Transverse colon (tissue), 4 donors: ENCODE measurements at regions not wholly inside any gene's neighbourhood (a gene's known extent, or its start where the extent isn't known, plus 50 kb on each side); places are given as distances from the start of the nearest gene placed in this dataset.

Experiments used
- DNase-seq: peaks from one replicate; pipeline ENCODE4 v3.0.0-alpha.2; 2019
- H3K27ac ChIP-seq, 4 donors: fragments of 200-600 bp; sonication (generic); 2 replicates each; pipeline ENCODE4 v1.5.1; 2016 to 2018; ENCODE audit warnings: inconsistent platforms in 4 of 4
- H3K27me3 ChIP-seq: fragments of 200-600 bp; sonication (generic); 2 replicates; pipeline ENCODE4 v1.5.1; 2017; ENCODE audit warnings: inconsistent platforms
- H3K36me3 ChIP-seq, 4 donors: fragments of 200-600 bp; sonication (generic); 2 replicates each; pipeline ENCODE4 v1.5.1; 2017 to 2019; ENCODE audit warnings: inconsistent platforms in 4 of 4
- H3K4me1 ChIP-seq, 4 donors: fragments of 200-600 bp; sonication (generic); 2 replicates each; pipeline ENCODE4 v1.5.1; 2017 to 2020; ENCODE audit warnings: inconsistent platforms in 4 of 4
- H3K4me3 ChIP-seq, 4 donors: fragments of 200-600 bp; sonication (generic); 1 replicate in 1 of 4; 2 replicates in 3 of 4; pipeline versions ENCODE4 v1.5.1 to v1.6.1; 2017 to 2019; ENCODE audit warnings: inconsistent platforms in 4 of 4
- H3K9me3 ChIP-seq, 2 donors: fragments of 200-600 bp; sonication (generic); 2 replicates each; pipeline ENCODE4 v1.5.1; 2017 to 2019; ENCODE audit warnings: inconsistent platforms in 2 of 2
- EP300 ChIP-seq: sonication (generic); formaldehyde crosslinking; IDR thresholded peaks from one replicate; pipeline ENCODE4 v1.6.1; 2017; ENCODE audit warnings: antibody characterized with exemption, low read depth
- POLR2A ChIP-seq: fragments of 450-650 bp; IDR thresholded peaks from one replicate; pipeline ENCODE4 v1.6.1; 2016; ENCODE audit warnings: antibody characterized with exemption, mild to moderate bottlenecking, moderate library complexity
- POLR2AphosphoS5 ChIP-seq, 3 donors: sonication (generic); formaldehyde crosslinking; IDR thresholded peaks; one replicate each; pipeline ENCODE4 v1.6.1; 2016; ENCODE audit warnings: antibody characterized with exemption in 3 of 3
- WGBS, 2 donors: methylation state at CpG; one replicate each; pipeline ENCODE4 v1.1.5; 2018; ENCODE audit warnings: low coverage in 1 of 2; 5-methylcytosine and 5-hydroxymethylcytosine counted together
- in situ Hi-C, 4 donors: fragments of 200-750 bp; cut with MboI; loops; one replicate each; pipeline versions ENCODE4 v1.15.0 to v1.15.1; 2017; ENCODE audit warnings: low sequenced_read_pairs in 3 of 4, low pct_ligation_motif_present in 1 of 4, low pct_unique_long_range_greater_than_20kb in 1 of 4
- intact Hi-C: fragments of 100-400 bp; cut with DNase I; formaldehyde crosslinking; loops from one replicate; pipeline ENCODE4 v1.15.1; 2023; ENCODE audit warnings: low total_unique reads
- TF ChIP-seq, protein P1 (sequence below), 5 experiments: fragments of 200-600 bp in 3 of 5; fragments of 450-650 bp in 2 of 5; sonication (generic) in 3 of 5; IDR thresholded peaks; 1 replicate in 2 of 5; 2 replicates in 3 of 5; pipeline ENCODE4 v1.5.1; 2016 to 2017; ENCODE audit warnings: antibody characterized with exemption in 5 of 5, inconsistent platforms in 3 of 5, mild to moderate bottlenecking in 2 of 5, moderate library complexity in 1 of 5

- H3K4me3 ChIP-seq, result no peak overlapping the region
- no peaks in the 10 kb centered on the region for H3K27me3 ChIP-seq
- H3K9me3 ChIP-seq, result no peaks in the 10 kb centered on the region
- TF ChIP-seq POLR2AphosphoS5 (IDR thresholded peaks at IDR 0.05) (no peak), POLR2A (no peak)
- DNase-seq, result no peak
- H3K27ac ChIP-seq, result no peak overlapping the region
- 90 to 91% methylated on average over 2 of the region's 2 CpGs for WGBS, 2 donors
- intact Hi-C loops, result no loop called here
- no peaks in the 10 kb centered on the region for H3K4me1 ChIP-seq
- in situ Hi-C loops, result no loop called here
- H3K36me3 ChIP-seq, result no peaks in the 10 kb centered on the region
Measured at GRCh38 chr13:77397636-77398035, 70.7 kb upstream of the MYCBP2 start.

DNA sequence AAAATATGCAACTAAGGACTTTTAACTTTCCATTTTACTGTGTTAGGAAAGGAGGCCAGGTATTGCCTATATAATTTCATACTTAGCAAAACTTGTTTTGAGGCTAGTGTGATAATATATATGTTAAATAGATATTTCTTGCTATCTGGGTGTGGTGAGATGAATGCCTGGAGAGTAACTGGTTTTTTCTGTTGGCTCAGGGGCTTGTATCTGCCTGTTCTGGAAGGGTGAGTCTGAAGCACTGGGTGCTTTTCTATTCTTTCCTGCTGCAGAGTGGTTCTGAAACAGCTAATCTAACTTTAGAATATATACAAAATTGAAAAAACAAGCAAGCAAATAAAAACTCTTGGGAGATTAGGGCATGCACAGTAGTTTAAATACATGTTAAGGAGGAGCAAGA is 64.6 kb upstream of the MYCBP2 start:
- no peaks in the 10 kb centered on the region for H3K4me1 ChIP-seq
- H3K4me3 ChIP-seq, result no peak overlapping the region
- in situ Hi-C loops (no loop called here), intact Hi-C loops (no loop called here)
- H3K27ac ChIP-seq, result no peak overlapping the region
- no peaks in the 10 kb centered on the region for H3K9me3 ChIP-seq
- no peak for TF ChIP-seq POLR2AphosphoS5 (IDR thresholded peaks at IDR 0.05)
- no peak for TF ChIP-seq POLR2A
- no peak for TF ChIP-seq EP300
- TF ChIP-seq, protein P1, sequence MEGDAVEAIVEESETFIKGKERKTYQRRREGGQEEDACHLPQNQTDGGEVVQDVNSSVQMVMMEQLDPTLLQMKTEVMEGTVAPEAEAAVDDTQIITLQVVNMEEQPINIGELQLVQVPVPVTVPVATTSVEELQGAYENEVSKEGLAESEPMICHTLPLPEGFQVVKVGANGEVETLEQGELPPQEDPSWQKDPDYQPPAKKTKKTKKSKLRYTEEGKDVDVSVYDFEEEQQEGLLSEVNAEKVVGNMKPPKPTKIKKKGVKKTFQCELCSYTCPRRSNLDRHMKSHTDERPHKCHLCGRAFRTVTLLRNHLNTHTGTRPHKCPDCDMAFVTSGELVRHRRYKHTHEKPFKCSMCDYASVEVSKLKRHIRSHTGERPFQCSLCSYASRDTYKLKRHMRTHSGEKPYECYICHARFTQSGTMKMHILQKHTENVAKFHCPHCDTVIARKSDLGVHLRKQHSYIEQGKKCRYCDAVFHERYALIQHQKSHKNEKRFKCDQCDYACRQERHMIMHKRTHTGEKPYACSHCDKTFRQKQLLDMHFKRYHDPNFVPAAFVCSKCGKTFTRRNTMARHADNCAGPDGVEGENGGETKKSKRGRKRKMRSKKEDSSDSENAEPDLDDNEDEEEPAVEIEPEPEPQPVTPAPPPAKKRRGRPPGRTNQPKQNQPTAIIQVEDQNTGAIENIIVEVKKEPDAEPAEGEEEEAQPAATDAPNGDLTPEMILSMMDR (IDR thresholded peaks at IDR 0.05), result no peak
- H3K27me3 ChIP-seq, result no peaks in the 10 kb centered on the region
- no peaks in the 10 kb centered on the region for H3K36me3 ChIP-seq
- DNase-seq, result no peak

GRCh38 chr13:77390391-77390790 is 63.5 kb upstream of the MYCBP2 start:
- H3K4me1 ChIP-seq, result no peaks in the 10 kb centered on the region
- WGBS, 2 donors, result 64 to 73% methylated on average over 2 to 3 of the region's 3 CpGs
- no peak for DNase-seq
- TF ChIP-seq, protein P1 (IDR thresholded peaks at IDR 0.05), result no peak
- TF ChIP-seq POLR2AphosphoS5 (IDR thresholded peaks at IDR 0.05), result no peak
- TF ChIP-seq EP300, result no peak
- no peak for TF ChIP-seq POLR2A
- in situ Hi-C loops (no loop called here), intact Hi-C loops (no loop called here)
- H3K36me3 ChIP-seq, result no peaks in the 10 kb centered on the region
- H3K27ac ChIP-seq, result no peak overlapping the region
- H3K4me3 ChIP-seq, result no peak overlapping the region
- H3K9me3 ChIP-seq, result no peaks in the 10 kb centered on the region
- no peaks in the 10 kb centered on the region for H3K27me3 ChIP-seq

DNA sequence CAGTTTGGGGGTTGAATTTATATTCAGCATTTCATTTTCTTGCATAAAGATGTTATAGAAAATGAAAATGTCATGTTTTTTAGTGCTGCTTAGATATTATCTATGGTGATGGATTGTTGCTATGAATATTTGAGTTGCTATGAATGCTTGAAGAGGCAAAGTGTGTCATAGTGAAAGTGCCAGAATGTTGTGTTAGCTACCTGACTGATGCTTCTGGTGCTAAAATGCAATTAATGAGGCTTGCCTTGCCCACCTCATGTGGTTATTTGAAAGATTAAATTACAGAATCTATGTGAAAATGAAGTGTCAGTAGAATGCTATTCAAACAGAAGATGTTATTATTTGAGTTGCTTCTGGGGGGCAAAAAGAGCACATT is 62.7 kb upstream of the MYCBP2 start:
- no peak overlapping the region for H3K27ac ChIP-seq
- H3K4me3 ChIP-seq, result no peak overlapping the region
- in situ Hi-C loops (no loop called here), intact Hi-C loops (no loop called here)
- DNase-seq, result no peak
- no peaks in the 10 kb centered on the region for H3K9me3 ChIP-seq
- H3K36me3 ChIP-seq, result no peaks in the 10 kb centered on the region
- no peaks in the 10 kb centered on the region for H3K4me1 ChIP-seq
- no peaks in the 10 kb centered on the region for H3K27me3 ChIP-seq
- no peak for TF ChIP-seq POLR2AphosphoS5 (IDR thresholded peaks at IDR 0.05)
- no peak for TF ChIP-seq POLR2A
- TF ChIP-seq EP300, result no peak
- TF ChIP-seq, protein P1 (IDR thresholded peaks at IDR 0.05), result no peak

GRCh38 chr13:77388944-77389624 is 62.2 kb upstream of the MYCBP2 start:
- Histone ChIP-seq H3K36me3 (no peaks in the 10 kb centered on the region), H3K4me3 (no peak overlapping the region), H3K27ac (no peak overlapping the region), H3K9me3 (no peaks in the 10 kb centered on the region), H3K4me1 (no peaks in the 10 kb centered on the region), H3K27me3 (no peaks in the 10 kb centered on the region)
- intact Hi-C loops (no loop called here), in situ Hi-C loops (no loop called here)
- no peak for DNase-seq
- TF ChIP-seq, protein P1 (IDR thresholded peaks at IDR 0.05), result no peak
- TF ChIP-seq POLR2A (no peak), POLR2AphosphoS5 (IDR thresholded peaks at IDR 0.05) (no peak), EP300 (no peak)
- 47 to 52% methylated on average over 4 of the region's 4 CpGs for WGBS, 2 donors
